ENCODE measurements at regions not wholly inside any gene's neighbourhood (a gene's known extent, or its start where the extent isn't known, plus 50 kb on each side); places are given as distances from the start of the nearest gene placed in this dataset.

DNA sequence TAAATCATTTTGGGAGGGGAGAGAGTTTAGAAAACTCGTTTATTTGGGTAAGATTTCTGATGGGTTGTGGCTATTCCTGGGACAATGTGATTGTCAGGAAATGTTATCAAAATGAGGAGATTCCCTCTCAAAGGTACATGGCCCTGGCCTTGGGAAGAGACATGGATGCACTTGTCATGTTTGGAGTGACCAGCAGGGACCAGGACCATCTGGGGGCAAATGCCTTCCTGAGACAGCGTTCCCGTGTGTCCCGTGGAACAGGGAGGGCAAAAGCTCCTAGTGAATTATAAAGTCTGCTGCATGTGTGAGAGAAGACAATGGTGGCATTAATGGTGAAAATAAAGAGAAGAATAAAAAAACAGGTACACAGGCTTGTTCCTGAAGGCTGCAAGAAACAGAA is 317.3 kb downstream of the ZNF536 start:
- no peak for DNase-seq (ENCODE audit: low read depth)
- Histone ChIP-seq H3K36me3 (ENCODE audit: control insufficient read depth, insufficient read depth, low read length) (no peaks in the 10 kb centered on the region), H3K27me3 (ENCODE audit: control insufficient read depth, insufficient read depth, low read length) (peaks cover 24% of the 10 kb centered on the region), H3K4me3 (ENCODE audit: low read depth, low read length) (no peak overlapping the region)
- TF ChIP-seq, protein P1, sequence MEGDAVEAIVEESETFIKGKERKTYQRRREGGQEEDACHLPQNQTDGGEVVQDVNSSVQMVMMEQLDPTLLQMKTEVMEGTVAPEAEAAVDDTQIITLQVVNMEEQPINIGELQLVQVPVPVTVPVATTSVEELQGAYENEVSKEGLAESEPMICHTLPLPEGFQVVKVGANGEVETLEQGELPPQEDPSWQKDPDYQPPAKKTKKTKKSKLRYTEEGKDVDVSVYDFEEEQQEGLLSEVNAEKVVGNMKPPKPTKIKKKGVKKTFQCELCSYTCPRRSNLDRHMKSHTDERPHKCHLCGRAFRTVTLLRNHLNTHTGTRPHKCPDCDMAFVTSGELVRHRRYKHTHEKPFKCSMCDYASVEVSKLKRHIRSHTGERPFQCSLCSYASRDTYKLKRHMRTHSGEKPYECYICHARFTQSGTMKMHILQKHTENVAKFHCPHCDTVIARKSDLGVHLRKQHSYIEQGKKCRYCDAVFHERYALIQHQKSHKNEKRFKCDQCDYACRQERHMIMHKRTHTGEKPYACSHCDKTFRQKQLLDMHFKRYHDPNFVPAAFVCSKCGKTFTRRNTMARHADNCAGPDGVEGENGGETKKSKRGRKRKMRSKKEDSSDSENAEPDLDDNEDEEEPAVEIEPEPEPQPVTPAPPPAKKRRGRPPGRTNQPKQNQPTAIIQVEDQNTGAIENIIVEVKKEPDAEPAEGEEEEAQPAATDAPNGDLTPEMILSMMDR (IDR thresholded peaks at IDR 0.05; ENCODE audit: insufficient read depth, low read length, poor library complexity, severe bottlenecking), result no peak

DNA sequence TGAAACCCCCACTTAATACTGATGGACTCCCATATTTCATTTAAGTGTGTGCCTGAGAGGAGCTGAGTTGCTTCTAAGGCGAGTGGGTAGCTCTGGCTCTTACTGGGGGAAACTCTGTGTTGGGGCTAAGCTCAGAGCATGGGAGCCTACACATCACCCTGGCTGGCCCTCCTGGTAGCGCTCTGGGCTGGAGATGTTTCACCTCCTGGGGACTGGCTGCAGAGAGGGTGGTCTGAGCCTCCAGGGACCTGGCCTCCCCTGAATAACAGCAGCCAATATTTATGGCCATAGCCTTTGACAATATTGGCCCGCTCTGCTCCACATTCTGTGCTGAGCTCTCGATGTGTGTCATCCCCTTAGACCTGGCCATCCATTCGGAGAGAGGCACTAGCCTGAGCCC is 316.5 kb downstream of the ZNF536 start:
- Histone ChIP-seq H3K4me3 (ENCODE audit: low read depth, low read length) (no peak overlapping the region), H3K36me3 (ENCODE audit: control insufficient read depth, insufficient read depth, low read length) (no peaks in the 10 kb centered on the region), H3K27me3 (ENCODE audit: control insufficient read depth, insufficient read depth, low read length) (peaks cover 24% of the 10 kb centered on the region)
- TF ChIP-seq, protein P1 (IDR thresholded peaks at IDR 0.05; ENCODE audit: insufficient read depth, low read length, poor library complexity, severe bottlenecking), result no peak
- DNase-seq (ENCODE audit: low read depth), result no peak

DNA sequence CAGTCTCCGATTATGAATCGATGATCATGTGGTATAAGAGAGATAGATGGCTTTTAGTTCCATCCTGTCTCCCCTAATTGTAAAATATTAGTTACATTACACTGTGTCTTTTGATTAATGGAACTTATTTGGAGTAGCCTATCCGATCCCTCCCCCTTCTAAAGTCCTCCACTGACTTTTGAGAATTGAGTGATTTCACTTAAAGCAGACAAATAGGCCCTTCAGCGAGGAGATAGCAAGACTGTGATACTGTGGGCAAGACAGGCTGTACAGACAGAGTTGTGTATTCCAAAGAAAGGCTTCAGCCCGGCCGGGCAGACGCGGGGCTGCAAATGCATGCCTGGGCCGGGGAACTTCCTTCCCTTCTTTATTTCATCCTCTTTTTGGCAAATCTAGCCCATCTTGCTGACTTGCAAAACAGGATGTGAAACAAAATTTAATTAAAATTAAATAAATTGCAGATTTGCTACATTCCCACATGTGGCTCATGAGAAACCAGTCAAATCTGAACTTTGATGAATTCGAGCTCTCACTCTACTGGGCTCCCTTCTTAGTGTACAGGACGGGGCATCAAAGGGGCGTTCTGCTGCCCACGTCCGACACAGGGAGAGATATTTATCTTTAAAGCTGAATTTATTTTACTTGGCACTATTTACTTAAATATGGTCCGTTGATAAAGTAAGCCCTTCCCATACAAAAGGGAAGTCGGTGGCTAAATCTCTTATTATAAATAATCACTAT is 314.8 kb downstream of the ZNF536 start:
- DNase-seq (ENCODE audit: low read depth), result no peak
- Histone ChIP-seq H3K36me3 (ENCODE audit: control insufficient read depth, insufficient read depth, low read length) (no peaks in the 10 kb centered on the region), H3K4me3 (ENCODE audit: low read depth, low read length) (no peak overlapping the region), H3K27me3 (ENCODE audit: control insufficient read depth, insufficient read depth, low read length) (peaks cover 12% of the 10 kb centered on the region)
- TF ChIP-seq, protein P1 (IDR thresholded peaks at IDR 0.05; ENCODE audit: insufficient read depth, low read length, poor library complexity, severe bottlenecking), result no peak

DNA sequence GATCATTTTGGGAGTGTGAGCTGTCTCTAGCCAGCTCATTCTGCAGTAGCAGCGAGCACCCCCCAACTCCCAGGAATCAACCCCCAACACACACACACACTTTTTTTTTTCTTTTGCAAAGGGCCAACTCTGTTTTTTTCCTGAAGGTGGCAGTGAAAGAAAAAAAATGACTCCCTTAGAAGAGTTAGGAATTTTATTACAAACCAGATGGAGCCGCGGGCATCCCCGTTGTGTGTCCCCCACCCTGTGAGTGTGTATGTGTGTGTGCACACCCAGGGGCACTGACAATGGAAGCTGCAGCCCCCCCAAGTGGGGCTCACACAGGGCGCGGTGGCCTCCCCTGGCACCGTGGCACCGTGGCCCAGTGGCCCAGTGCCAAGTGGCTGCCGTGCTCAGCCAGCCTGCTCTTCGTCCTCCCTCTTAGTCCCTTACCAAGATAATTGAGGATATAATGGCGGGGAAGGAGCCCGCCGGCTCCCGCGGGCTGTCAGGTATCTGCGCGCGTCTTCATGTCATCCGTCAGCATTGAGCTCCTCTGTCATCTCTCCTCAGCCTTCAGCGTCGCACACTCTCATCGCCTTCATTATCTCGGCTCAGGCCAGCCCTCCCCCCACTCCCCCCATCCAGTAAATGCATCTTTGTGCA is 314.1 kb downstream of the ZNF536 start:
- no peak overlapping the region for H3K4me3 ChIP-seq (ENCODE audit: low read depth, low read length)
- H3K36me3 ChIP-seq (ENCODE audit: control insufficient read depth, insufficient read depth, low read length), result no peaks in the 10 kb centered on the region
- DNase-seq (ENCODE audit: low read depth), result no peak
- peaks cover 6% of the 10 kb centered on the region for H3K27me3 ChIP-seq (ENCODE audit: control insufficient read depth, insufficient read depth, low read length)
- TF ChIP-seq, protein P1 (IDR thresholded peaks at IDR 0.05; ENCODE audit: insufficient read depth, low read length, poor library complexity, severe bottlenecking), result no peak

DNA sequence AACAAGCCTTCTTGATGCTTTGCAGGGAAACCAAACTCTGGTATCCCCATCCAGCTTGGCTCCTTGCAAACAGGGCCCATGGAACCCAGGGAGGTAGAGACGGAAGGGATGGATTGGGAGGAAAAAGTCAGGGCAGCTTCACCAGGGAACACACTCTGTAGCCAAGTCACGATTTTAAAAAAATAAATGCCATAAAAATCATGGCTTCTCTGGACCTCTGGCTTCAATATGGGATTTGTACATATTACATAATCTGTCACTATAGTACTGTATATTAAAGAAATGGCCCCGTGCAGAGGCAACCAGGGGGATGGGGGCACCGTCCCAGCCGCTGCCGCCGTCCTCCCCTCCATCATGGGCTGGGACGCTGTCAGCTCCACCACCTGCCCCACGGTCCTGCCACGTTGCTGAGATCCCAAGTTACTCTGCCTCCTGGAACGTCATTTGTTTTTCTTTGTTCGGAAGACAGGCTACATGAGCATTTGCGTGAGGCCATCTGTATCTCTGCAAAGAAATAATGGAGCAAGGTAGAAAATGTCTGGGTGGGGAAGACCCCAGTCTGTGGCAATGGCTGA is 313.3 kb downstream of the ZNF536 start:
- no peak overlapping the region for H3K4me3 ChIP-seq (ENCODE audit: low read depth, low read length)
- H3K36me3 ChIP-seq (ENCODE audit: control insufficient read depth, insufficient read depth, low read length), result no peaks in the 10 kb centered on the region
- DNase-seq (ENCODE audit: low read depth), result no peak
- TF ChIP-seq, protein P1 (IDR thresholded peaks at IDR 0.05; ENCODE audit: insufficient read depth, low read length, poor library complexity, severe bottlenecking), result no peak
- no peaks in the 10 kb centered on the region for H3K27me3 ChIP-seq (ENCODE audit: control insufficient read depth, insufficient read depth, low read length)

Measured in kidney epithelial cell (primary cell).